ENCODE measurements at regions not wholly inside any gene's neighbourhood (a gene's known extent, or its start where the extent isn't known, plus 50 kb on each side); places are given as distances from the start of the nearest gene placed in this dataset.

DNA sequence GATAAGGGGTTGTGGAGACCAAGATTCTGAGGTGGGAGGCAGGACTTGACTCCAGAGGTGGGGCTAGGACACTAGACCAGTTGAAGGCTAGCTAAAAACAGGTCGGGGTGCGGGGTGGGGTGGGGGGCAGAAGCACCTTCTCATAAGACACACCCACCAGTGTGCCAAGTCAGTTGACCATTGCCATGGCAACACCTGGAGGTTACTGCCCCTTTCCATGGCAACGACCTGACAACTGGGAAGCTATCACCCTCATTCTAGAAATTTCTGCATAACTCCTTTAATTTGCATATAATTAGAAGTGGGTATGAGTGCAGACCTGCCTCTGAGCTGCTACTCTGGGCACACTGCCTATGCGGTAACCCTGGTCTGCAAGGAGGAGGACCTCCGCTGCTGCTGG lies 53.9 kb upstream of the ALOX12 start:
- no peak for FAIRE-seq

GRCh38 chr17:6943406-6943805 lies 52.4 kb upstream of the ALOX12 start:
- no peak for FAIRE-seq
